ENCODE measurements at regions not wholly inside any gene's neighbourhood (a gene's known extent, or its start where the extent isn't known, plus 50 kb on each side); places are given as distances from the start of the nearest gene placed in this dataset.
"Not testable (repeated sequence)": the region's sequence is repeated elsewhere in the genome, so short reads cannot be mapped to it uniquely, and the experiment has no call there.

- TF ChIP-seq POLR2AphosphoS5 (IDR thresholded peaks at IDR 0.05; ENCODE audit: low read depth); JUNB (IDR thresholded peaks at IDR 0.05; ENCODE audit: unreplicated experiment); CTCF (conservative IDR thresholded peaks at IDR 0.05; ENCODE audit: low read depth in 2 of 2); EZH2 (IDR thresholded peaks at IDR 0.05; ENCODE audit: low read depth, unreplicated experiment); ETS1 (IDR thresholded peaks at IDR 0.05); CREB1 (CRISPR knock-in tag; IDR thresholded peaks at IDR 0.05; ENCODE audit: low read depth): not testable (repeated sequence)
- TF ChIP-seq, protein P1, sequence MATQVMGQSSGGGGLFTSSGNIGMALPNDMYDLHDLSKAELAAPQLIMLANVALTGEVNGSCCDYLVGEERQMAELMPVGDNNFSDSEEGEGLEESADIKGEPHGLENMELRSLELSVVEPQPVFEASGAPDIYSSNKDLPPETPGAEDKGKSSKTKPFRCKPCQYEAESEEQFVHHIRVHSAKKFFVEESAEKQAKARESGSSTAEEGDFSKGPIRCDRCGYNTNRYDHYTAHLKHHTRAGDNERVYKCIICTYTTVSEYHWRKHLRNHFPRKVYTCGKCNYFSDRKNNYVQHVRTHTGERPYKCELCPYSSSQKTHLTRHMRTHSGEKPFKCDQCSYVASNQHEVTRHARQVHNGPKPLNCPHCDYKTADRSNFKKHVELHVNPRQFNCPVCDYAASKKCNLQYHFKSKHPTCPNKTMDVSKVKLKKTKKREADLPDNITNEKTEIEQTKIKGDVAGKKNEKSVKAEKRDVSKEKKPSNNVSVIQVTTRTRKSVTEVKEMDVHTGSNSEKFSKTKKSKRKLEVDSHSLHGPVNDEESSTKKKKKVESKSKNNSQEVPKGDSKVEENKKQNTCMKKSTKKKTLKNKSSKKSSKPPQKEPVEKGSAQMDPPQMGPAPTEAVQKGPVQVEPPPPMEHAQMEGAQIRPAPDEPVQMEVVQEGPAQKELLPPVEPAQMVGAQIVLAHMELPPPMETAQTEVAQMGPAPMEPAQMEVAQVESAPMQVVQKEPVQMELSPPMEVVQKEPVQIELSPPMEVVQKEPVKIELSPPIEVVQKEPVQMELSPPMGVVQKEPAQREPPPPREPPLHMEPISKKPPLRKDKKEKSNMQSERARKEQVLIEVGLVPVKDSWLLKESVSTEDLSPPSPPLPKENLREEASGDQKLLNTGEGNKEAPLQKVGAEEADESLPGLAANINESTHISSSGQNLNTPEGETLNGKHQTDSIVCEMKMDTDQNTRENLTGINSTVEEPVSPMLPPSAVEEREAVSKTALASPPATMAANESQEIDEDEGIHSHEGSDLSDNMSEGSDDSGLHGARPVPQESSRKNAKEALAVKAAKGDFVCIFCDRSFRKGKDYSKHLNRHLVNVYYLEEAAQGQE (IDR thresholded peaks at IDR 0.05; ENCODE audit: unreplicated experiment): not testable (repeated sequence)
Observed at GRCh38 chr11:71639520-71639849, 56.8 kb upstream of the KRTAP5-11 start.

Data from GM23338 (cell line).